Activated naive CD4-positive, alpha-beta T cell treated with Interleukin-2 at 50 U/mL for 16 hours (primary cell): ENCODE measurements at regions not wholly inside any gene's neighbourhood (a gene's known extent, or its start where the extent isn't known, plus 50 kb on each side); places are given as distances from the start of the nearest gene placed in this dataset.

Experiments used
- DNase-seq: peaks from one replicate; pipeline ENCODE4 v3.0.0-alpha.2; 2020

- no peak for DNase-seq
These were observed 1022.8 kb downstream of the BRD1 start for GRCh38 chr22:48804811-48805301.

DNA sequence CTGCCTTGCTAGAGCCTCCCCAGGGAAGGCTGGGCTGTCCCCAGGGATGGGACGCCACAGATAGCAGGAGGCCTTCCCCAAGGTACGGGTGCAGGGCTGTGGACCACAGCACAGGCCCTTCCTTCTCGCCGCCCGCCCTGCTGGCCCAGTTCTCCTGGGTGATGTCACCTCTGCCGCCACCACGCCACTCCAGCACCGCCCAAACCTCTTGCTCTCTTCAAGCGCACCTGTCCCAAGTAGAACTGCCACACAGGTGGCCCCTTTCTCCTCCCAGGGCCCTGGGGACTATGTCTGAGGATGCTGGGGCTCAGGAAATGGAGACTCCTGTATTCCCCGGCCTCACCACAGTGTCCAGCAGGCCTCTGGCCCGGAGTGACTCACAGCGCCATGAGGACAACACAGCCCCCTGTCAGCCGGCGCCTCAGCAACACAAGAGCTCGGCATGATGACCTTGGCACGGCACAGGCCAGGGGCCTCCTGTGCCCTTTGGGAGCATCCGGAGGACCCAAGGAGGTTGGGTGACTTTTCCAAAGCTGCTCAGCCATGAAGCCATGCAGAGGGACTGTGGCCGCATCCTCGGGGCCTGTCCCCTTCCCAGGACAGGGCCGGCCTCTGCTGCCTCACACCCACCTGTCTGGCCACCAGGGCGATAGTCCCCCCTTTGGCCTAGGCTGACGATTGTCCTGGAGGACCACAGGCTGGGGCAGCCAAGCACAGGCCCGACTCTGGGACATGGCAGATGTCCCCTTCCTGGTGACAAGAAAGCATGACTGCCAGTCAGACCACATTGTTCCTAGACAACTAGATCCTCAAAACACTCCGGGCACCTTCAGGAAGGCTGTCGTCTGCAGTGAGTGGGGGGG lies 1023.5 kb downstream of the BRD1 start:
- no peak for DNase-seq

- no peak for DNase-seq
These were observed 1024.3 kb downstream of the BRD1 start for GRCh38 chr22:48803171-48803947.

DNA sequence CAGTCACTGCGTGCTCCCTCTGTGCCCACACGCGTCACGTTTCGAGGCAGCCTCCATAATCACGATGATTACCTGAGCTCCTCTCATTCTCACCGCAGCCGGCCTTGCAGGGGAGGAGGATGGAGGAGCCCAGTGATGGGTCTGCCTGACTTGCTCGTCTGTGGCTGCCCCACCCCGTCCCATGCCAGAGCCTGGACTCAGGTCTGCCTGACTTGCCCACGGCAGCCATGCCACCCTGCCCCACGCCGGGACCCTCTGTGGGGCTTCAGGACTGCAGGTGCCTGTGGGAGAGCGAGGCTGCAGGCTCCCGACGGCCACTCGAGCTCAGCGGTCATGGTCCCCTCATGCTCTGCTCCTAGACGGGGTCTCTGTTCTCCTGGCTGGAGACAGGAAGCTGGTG lies 1025.1 kb downstream of the BRD1 start:
- DNase-seq = no peak

DNA sequence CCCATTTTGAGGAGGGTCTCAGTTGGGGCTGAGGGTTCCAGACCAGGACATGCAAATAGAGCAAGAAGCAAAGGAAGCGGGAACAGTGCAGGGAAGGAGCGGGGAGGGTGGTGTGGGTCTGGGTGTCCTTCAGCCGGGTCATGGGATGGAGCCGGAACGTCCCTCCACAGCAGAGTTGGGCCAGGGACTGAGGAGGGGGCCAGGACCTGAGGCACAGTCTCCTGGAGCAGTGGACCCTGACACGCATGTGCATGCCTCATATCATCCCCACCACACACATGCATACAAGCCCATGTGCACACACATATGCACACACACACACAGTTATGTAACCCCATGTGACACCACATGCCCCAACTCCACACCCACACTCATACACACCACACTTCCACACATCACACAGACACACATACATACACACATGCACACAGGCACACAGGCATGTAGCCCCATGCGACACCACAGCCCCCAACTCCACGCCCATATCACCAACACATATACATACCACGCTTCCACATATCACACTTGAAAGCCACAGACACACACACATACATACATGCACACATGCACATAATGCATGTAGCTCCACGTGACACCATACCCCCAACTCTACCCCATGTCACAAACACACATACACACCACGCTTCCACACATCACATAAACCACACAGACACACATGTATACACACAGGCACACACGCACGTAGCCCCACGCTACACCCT lies 1026.6 kb downstream of the BRD1 start:
- no peak for DNase-seq

GRCh38 chr22:48800036-48800885 lies 1027.4 kb downstream of the BRD1 start:
- DNase-seq = no peak

GRCh38 chr22:48799227-48799970 lies 1028.3 kb downstream of the BRD1 start:
- DNase-seq = no peak

DNA sequence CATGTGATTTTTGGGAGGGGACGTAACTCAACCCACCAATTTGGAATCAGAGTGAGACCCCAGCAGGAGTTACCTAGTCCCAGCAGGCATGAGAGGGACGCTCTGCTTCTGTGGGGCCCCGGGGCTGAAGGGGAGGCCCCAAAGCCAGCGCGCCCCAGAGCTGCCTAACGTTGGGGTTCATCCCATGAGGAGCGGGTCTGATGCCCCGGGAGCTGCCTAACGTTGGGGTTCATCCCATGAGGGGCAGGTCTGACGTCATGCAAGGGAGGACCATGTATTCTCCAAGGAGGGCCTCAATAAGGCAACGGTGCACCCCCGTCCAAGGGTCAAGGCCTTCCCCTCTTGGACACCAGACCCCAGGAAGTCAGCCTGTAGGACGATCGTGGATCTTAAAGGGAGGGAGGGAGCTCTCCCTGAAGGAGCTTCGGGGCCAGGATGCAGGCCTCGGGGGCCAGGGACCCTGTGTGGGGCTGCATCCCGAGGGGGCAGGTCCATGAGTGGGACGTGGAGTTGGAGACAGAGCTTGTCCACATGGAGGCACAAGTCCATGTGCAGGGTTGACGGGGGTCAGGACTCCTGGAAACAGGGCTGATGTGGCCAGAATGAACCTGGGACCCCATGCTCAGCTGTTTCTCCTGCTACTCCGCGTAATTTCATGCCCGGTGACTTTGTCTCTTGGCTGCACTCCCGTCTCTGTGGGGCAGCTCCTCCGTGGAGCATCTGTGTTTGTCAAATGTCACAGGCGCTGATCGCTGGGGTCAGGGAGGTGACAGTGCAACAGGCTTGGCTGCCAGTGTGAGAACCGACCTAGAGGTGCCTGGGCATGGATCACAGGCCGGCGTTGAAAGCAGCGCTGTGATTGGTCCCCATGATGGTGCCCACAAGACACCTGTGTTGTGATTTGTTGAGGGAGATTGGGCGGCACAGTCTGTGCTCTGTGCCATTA lies 1029.1 kb downstream of the BRD1 start:
- no peak for DNase-seq

DNA sequence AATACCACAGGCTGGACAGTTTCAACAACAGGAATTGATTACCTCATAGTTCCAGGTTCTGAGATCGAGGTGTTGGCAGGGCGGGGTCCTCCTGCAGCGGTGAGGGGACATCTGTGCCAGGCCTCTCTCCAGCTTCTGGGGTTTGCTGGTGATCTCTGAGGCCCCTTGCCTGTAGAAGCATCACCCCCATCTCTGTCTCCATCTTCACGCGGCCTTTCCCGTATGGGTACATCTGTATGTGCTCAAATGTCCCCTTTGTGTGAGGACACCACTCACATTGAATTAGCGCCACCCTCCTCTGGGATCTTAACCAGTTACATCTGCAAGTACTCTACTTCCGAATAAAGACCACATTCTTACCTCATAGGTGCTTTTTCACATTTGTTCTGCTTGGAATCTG lies 1029.9 kb downstream of the BRD1 start:
- no peak for DNase-seq

- no peak for DNase-seq
These were observed 1031.2 kb downstream of the BRD1 start for GRCh38 chr22:48796310-48797015.

DNA sequence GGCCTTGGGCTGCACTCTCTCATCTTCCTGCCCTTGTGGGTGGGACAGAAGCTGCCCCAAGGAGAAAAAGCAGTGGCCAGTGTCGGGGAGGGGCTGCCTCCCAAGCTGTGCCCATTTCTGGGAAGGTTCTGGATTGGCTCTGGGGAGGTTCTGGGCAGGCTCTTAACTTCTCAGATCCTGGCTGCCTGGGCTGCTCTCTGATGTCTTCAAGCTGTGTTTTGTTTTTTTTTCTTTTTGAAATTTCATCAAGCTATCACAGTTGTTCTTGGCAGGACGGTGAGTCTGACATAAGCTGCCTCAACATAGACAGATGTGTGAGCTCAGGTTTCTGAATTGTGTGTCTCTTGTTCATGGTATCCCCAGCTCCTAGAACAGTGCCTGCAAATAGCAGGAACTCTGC lies 1032.0 kb downstream of the BRD1 start:
- no peak for DNase-seq

- DNase-seq = no peak
These were observed 1032.8 kb downstream of the BRD1 start for GRCh38 chr22:48794906-48795305.

DNA sequence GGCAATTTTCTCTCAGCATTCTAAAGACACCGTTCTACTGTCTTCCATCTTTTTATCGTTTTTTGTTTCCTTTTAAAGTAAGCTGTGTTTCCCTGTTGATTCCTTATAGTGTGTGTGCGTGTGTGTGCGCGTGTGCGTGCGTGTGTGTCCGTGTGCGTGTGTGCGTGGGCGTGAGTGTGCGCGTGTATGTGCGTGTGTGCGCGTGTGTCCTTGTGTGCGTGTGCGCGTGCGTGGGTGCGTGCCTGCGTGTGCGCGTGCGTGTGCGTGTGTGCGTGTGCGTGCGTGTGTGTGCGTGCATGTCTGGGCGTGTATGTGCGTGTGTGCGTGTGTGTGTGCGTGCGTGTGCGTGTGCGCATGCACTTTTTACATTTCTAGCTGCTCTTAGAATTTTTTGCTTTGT lies 1033.7 kb downstream of the BRD1 start:
- no peak for DNase-seq

DNA sequence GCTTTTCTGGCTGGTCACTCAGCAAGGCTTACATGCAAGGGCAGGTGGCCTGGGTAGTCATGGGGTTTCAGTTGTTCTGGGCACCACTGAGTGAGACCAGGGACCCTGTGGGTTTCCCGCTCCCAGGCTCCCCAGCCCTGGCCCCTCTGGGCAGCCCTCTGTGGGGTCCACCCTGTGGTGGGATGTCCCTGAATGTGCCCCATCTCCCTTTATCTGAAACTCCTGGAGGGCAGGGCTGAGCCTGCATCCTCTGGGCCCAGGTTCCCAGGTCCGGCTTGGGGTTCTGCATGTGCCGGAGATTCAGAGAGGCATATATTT lies 1041.0 kb downstream of the BRD1 start:
- DNase-seq = no peak

DNA sequence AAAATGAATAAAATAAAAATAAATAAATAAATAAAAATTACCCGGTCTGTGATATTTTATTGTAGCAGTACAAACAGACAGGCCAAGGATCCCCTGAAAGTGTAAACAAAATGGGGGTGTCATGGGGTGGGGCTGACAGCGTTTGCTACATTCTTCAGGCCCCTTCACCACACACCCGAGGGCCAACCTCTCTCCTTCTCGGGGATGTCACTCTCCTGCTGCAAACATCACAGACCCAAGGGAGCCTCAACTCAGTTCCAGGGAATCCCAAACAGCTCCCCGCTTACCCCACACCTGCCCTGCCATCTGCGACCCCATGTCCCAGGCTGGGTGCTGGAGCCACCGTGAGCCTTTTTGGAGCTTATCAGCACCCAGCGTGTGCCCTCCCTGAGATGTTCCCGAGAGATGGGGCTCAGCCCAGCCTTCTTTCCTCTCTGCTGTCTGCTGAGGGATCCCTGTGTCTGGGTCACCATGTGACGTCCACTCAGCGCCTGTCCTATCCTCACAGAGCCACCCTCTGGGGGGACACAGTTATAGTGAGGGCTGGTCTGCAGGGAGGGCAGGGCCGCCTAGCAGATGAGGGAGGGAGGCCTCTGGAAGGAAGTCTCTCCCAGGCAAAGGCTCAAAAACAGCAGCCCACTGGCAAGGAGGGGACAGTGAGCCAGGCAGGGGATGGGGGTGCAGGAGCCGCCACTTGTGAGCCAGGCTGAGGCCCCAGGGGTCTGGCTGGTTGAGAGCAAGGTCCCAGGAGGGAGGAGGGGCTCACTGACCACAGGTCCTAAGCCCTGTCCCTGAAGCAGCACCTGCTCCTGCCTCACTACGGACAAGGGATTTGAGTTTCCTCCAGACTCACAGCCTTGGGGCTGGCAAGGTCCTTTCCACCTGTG lies 1041.6 kb downstream of the BRD1 start:
- no peak for DNase-seq

DNA sequence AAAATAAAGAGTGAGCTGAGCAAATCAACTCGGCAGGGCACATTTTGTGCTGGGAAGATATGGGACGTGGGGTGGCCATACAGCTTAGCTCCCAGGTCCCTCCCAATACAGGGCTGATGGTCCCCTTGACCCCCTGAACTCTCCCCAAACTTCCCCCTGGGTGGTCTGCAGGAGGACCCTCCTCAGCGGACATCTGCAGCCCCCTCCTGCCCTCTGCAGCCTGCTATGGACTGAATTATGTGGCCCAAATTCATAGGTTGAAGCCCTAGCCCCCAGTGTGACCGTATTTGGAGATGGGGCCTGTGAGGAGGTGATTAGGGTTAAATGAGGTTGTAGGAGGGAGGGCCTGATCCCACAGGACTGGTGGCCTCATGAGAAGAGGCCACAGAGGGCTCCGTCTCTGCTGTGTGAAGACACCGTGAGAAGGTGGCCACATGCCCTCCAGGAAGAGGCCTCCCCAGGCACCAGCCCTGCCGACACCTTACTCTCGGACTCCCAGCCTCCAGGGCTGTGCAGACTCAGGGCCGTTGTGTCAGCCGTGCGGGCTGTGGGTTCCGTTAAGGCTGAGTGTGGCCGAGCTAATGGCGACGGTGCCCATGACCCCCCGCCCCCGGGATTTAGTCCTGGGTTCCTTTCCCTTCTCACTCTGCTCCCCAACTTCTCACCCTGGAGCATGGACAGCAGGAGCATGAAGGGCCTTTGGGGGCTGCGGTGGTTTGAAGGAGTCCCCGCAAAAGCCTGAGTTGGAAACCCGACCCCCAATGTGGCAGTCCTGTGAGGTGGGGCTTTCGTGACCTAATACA lies 1042.8 kb downstream of the BRD1 start:
- no peak for DNase-seq

DNA sequence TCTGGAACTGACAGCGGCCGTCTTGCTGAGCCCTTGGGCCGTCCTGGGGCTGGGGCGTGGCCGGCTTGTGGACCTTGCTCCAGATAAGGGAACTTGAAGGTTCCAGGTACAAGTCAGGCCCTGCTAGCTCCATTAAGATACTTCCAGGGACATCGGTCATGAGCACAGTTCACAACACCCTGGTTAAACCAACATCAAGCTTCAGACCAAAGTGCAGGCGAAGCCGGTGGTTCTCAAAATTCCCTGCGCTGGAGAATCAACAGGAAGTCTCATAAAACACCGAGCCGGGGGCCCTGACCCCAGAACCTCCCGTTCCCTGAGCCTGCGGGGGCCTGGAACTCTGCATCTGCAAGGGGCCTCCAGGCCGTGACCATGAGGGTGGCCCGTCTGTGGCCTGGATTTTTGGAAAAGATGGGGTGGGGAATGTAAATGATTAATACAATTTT lies 1043.8 kb downstream of the BRD1 start:
- DNase-seq = no peak
